NCI-H345 treated with DMSO at 0.1 percent for 48 hours (cell line): ENCODE measurements at regions not wholly inside any gene's neighbourhood (a gene's known extent, or its start where the extent isn't known, plus 50 kb on each side); places are given as distances from the start of the nearest gene placed in this dataset.

Experiments
- DNase-seq: peaks from one replicate; lab custom pipeline; 2025; ENCODE audit not compliant: unreplicated experiment; lab: John Stamatoyannopoulos, UW

DNA sequence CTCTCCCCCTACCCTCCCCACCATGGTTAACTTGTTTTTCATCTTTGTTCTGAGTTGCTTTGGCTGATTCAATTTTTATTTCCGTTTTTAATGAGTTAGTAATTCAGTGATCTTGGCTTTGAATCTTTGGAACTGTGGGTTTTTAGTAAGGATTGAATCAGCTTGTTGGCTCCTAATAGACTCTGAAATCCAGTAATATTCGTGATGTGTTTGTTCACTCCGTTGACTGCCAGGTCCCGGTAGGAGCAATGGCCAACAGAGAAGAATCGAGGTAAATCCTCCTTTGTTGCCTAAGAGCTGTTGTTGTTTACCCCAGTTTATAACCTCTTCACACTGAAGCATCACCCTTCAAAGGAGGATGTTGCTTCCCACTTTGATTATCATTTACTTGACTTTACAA, 92.7 kb downstream of the PCSK1 start:
- DNase-seq = no peak

DNA sequence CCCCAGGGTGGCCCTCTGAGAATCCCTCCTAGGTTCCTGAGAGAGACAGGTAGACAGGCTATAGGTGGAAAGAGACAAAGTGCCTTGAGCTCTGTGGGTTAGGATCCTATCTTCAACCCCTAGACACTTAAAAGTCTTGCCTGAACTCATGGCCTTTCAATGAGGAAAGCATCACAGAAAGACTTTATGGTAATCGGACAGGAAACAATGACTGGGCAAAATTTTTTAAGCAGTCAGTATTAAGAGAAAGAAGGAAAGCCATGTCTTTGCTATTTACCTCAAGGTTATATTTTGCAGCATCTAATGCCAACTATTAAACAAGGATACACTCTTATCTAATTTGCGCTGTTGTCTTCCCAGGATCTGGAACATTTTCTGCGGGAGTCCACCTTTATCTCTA, 93.2 kb downstream of the PCSK1 start:
- no peak for DNase-seq

GRCh38 chr5:96338624-96339415, 94.2 kb downstream of the PCSK1 start:
- DNase-seq = no peak

DNA sequence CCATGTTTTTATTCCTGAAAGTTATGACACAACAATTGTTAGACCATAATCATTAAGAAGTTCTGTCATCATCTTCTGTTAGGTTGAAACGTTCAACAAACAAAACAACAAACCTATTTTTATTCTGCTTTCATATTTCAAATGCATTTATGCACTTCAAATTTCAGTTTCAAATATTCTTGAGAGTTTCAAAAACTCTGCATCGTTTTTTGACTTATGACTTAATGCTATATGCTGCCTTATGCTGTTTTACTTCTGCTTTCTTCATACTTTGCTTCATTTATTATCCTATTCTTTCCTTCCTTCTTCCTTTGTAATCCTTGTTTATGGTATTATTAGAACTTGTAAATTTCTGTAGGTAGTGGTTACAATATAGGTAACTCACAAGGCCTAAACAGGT, 95.0 kb downstream of the PCSK1 start:
- no peak for DNase-seq

- no peak for DNase-seq
Observed at GRCh38 chr5:96337048-96337781, 95.8 kb downstream of the PCSK1 start.

GRCh38 chr5:96336351-96336985, 96.6 kb downstream of the PCSK1 start:
- peak; percentile 54 for DNase-seq

GRCh38 chr5:96335873-96336272, 97.2 kb downstream of the PCSK1 start:
- no peak for DNase-seq

DNA sequence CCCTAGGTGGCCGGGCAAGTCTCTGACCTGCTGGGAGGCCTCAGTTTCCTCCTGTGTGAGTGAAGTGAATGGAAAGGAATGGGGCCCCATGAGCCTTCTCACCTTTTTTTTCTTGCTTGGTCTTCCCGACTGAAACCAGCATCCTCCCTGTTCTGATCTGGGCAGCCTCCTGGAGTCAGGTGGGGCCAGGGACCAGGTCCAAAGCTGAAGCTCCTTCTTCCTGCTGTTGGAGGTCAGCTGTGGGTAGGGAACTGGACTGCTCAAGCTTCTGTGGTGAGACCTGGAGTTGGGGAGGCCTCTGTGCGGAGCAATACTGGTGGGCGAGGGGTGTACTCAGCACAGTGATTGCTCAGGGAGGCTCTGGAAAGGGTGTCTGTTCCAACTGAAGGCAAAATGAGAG, 99.7 kb downstream of the PCSK1 start:
- no peak for DNase-seq

DNA sequence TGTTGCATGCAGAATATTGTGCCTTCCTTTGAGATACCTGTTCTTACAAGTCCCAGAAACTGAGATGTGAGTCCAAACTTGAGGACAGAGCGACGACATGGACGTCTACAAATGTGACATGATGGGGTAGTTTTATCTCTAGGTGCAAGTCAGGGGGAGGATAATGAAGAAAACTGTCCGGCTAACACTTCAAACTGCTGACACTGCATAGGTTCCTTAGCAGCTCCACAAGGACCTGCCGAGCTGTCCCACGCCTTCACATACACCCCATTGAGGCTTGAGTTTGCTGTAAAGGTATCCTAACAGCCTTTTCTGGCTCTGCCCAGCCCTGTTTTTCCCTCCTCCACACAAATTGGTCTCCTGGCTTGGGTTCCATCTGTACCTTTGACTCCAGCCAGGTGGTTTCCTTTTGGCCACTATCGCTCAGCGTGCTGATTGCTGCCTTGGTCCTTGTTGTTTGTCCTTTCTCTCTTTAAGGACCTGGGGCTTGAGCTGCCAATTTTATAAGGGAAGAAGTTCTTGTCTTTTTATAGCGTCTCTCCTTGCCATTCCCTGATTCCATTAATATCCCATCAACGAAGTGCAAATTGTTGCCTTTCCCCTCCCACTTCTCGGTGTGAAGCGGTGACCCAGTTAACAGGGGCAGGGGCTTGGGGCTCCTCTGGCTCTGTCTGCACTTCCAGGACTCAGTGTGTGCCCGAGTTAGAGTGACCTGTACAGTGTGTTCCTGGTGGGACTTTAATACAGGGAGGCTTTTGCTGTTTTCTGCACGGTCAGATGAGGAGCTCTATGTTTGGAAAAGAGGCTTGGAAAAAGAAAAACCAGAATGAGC, 100.3 kb downstream of the PCSK1 start:
- no peak for DNase-seq

DNA sequence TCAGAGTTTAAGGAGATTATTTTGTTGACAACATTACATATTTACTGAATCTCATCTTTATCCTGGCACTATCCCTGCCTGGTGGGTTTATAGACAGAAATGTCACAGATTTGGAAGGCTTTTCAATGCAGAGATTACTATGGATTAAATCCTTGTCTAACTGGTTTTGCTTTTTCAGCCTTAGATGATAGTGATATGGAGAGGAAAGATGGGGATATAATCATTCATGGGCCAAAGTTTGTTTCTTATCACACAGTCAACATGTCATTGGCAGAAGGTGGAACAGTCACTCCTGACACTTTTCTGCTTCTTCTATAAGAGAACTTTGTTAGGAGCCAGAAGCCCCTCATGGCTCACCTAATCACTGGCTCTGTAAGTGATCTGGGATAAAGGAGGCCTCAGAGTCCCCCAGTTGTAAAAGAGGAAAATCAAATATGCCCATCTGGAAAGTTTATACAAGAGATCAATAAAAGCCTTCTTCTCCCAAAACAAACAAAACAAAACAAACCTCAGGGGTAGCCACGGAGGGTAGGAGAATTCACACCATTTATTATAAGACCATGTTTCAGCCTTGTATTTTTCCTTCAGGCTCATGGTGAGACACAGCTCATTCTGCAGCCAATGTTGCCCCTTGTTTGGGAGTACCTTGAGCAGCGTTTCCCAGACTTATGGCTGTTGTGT, 101.2 kb downstream of the PCSK1 start:
- no peak for DNase-seq

GRCh38 chr5:96331210-96331609, 101.8 kb downstream of the PCSK1 start:
- no peak for DNase-seq

DNA sequence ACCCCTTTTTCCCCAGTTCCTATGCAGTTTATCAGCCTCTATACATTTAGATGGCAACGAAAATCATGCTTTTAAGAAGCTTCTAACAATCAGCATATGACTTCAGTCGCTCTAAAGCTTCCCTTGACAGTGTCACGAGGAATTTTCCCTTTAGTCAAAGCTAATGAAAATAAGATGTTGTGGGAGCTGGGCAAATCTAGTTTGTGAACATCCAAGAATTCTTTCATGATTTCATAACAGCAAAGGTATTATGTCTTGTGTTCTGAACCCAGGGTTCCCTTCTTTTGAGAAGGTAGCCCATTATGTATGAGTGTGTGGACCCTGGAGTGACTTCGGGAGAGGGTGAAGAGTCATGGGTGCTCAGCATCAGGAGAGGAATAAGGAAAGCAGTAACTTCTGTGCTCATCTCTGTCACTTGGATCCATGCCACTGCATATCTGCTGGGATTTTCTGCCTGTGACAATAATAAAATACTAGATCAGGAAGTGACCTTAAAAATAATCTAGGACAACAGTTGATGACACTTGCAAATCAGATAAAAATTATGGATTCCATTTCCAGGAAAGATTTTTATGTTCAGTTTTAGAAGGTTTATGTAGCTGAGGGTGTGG, 102.4 kb downstream of the PCSK1 start:
- DNase-seq = no peak

DNA sequence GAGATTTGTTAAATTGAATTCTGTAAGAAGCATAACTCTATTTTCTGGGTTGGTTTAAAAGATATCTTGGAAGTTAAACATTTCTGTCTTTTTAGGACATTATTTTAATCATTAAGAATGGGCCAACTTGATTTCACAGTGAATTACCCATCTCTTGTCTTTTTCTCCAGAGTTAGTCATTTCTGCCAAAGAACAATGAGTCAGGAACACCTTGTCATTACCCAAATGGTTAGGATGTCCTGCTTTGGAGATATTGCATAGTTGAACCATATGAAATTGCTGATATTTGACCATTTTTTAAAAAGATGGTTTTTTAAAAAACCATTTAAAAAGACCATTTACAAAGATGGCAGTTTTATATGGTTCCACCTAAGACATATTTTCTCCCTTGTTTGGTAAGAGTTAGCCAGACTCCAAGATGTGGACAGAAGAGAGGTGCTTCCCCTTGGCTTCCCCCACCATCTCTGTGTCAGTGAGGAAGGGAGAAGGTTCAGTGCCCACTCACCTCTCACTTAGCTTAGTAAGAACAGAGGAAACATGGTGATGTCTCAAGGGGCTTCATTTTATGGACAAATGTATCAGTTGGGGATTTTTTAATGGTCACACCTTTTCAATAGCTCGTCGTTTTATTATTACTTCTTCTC, 103.0 kb downstream of the PCSK1 start:
- no peak for DNase-seq

DNA sequence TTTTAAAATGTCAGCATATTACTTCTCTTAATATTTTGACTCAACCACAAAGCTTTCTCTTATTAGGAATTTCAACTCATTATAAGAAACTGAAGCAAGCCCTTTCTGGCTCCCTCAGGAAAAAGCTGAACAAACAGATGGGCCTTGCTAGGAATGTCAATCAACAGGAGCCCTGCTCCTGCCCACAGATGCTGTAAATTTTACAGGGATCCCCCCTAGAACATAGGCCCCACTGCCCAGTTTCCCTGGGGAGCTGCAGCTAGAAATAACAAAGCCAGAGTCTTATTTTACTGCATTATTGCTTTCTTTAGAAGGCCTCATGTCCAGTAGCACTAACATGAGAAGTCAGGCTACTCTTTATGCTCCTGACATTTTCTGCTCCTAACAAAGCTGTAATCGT, 103.8 kb downstream of the PCSK1 start:
- no peak for DNase-seq

GRCh38 chr5:96327722-96328121, 105.3 kb downstream of the PCSK1 start:
- DNase-seq = no peak

DNA sequence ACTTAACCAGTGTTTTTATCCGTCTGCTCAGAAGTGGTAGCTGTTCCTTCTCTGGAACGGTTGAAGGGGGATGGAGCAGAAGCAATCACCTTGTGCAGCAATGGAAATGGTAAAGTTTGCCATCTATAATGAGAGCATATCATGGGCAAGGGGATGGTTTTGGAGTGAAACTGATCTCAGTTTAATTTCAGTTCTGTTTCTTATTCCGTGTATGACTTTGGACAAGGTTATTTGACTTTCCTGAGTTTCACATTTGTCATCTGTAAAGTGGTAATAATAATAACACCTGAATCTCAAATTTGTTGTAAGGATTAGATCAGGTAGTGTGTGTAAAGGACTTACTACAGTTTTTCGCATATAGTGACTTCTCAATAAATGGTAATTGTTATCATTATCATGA, 106.1 kb downstream of the PCSK1 start:
- DNase-seq = no peak

GRCh38 chr5:96324708-96325107, 108.3 kb downstream of the PCSK1 start:
- no peak for DNase-seq

DNA sequence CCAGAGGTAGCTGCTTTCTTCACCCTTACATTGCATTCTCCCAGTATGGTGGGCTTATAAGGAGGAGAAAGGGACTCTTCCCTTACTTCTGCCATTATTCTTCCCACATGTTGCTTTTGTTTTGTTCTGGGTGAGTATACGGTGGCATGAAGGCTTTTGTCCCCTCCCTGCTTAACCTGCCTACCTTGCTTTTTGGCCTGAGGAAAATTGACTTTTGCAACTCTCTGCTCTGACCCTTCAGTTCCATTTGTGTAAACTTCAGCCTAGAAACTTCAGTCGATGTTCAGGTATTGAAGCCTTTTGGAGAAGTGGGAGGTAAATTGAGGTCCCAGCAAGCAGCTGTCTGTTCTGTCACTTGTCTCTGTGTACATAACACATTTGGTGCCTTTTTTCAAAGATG, 110.2 kb downstream of the PCSK1 start:
- no peak for DNase-seq

- no peak for DNase-seq
Observed at GRCh38 chr5:96322217-96322616, 110.8 kb downstream of the PCSK1 start.

DNA sequence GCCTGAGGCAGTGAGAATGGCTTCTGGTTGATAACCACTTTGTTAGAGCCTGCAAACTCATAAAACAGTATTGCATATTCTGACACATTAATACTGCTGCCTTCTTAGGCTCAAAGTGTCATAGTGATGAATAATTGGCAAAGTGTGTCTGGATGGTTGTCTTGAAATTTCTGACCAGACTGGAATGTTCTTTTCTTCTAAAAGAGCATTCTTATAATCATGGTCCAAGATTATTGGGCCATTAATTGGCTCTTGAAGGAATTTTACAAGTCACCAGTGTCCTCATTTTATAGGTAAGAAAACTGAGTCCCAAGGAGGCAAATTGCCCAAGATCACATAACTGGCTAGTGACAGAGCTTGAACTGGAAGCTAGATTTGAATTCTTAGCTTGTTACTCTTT, 111.7 kb downstream of the PCSK1 start:
- no peak for DNase-seq
